IPS DF 19.7 (cell line): ENCODE measurements at regions not wholly inside any gene's neighbourhood (a gene's known extent, or its start where the extent isn't known, plus 50 kb on each side); places are given as distances from the start of the nearest gene placed in this dataset.

ENCODE experiments used
- DNase-seq: peaks from one replicate; pipeline ENCODE4 v3.0.0-alpha.2; 2013; ENCODE audit warnings: low read depth, low spot score

DNA sequence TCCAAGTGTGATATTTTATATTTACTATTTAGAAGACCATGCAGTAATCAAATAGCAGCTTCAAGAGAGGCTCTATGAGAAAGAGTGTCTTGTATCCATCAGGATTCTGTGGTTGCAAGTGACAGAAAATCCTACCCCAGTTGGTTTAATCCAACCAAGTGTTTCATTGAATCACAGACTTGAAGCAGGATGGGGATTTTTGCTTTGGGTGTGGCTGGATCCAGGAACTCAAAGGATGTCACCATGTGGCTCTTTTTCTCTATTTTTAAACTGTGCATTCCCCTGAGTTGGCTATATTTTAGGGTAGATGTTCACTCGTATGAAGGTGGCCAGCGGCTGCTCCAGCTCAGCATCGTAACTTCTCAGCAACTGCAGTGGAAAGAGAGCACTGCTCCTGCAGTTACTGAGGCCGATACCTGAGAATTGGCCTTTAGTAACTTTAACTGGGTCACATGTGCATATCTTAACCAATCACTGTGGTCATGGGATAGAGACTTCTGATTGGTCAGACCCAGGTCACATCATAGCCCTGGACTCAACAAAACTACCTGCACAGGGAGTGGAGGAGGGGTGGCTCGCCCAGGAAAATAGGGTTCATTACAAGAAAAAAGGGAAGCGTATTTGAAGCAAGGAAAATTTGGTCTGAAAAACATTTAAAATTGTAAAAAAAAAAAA lies 396.1 kb upstream of the SULF2 start:
- DNase-seq = no peak

- DNase-seq = no peak
These were observed 395.3 kb upstream of the SULF2 start for GRCh38 chr20:48180618-48181017.

DNA sequence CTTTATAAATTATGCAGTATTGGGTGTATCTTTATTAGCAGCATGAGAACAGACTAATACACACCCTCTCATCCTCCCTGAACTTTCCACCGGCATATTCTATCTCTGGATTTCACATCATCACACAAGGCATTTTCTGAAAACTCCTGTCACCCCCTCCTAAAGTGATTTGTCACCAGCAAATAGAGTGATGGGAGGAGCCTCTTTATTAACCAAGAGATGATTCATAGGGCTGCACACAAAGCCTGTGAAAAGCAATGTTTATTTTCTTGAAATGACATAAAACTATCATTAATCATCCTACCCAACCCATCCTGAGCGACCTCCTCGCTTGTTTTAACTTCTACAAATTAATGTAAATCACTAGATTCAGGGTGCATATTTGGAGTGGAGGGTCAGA lies 394.7 kb upstream of the SULF2 start:
- DNase-seq = no peak

- peak; percentile 25 for DNase-seq
These were observed 393.4 kb upstream of the SULF2 start for GRCh38 chr20:48178633-48179032.

DNA sequence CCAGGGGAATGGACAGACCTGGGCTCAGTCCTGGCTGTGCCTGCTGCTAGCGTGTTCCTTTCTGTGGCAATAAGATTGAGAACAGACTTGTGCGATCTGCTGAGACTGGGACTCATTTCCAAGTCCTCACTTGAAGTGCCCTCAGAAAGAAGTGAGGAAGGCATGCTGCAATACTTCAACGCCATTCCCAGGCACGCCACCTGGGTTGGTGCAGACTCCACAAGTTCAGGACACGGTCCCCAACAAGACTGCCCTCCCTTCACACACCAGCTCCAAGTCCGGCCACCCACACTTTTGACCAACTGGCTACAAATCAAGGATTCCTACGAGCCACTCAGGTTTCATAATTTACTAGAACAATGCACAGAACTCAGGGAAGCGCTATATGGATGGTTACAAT lies 391.8 kb upstream of the SULF2 start:
- DNase-seq = no peak

DNA sequence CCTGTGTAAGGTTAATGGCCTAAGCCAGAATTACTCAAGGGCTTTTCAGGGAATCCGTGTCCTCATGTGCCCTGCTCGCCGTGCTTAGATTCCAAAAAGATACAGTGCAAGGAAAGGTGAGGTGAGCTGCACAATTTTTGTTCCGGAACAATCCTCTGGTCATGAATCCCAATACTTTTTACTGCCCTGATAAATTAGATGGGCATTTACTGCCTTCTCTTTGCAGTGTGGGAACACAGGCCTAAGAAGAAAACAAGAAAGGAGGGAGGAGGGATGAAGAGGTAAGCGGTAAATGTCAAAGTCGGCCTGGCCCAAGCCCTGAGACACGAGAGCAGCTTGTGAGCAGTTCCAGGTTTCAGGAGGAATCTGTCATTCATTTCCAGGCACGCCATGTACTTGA lies 390.9 kb upstream of the SULF2 start:
- no peak for DNase-seq

DNA sequence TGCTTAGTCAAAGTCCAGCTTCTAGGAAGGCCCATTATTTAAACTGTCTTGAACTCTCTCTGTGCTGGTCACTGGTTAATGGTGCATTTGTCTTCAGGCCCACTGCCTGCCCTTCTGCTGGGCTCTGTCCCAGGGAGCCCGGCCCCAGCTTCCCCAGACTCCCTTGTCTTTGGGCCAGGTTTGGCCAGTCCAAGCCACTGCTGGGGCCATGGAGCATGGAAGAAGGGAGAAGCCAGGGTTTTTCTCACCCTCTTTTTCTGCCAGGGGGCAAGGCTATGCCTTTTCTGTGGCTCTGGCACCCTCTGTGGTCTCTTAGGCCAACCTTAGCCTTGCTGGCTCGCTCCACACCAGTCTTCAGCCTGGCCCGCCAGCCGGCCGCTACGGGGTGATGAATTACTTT lies 390.0 kb upstream of the SULF2 start:
- no peak for DNase-seq

- DNase-seq = no peak
These were observed 387.0 kb upstream of the SULF2 start for GRCh38 chr20:48172357-48172702.

GRCh38 chr20:48171626-48172356 lies 386.5 kb upstream of the SULF2 start:
- no peak for DNase-seq

DNA sequence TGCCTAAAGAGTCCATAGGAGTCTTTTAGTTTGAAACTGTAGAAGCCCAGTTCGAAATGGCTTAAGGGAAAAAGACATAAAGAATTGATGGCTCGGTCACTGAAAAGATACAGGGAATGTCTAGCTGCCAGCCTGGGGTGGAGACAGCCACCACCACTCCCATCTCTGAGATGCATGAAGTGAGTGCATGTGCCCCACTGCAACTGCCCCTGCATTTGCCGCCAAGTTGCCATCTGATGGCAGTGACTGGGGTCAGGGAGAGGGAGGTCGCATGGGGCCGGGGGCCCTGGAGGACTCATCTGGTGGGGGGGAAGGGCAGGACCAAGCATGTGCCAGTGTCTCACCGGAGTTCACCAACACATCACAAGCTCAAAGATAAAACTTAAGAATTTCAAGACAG lies 385.8 kb upstream of the SULF2 start:
- DNase-seq = no peak

- DNase-seq = no peak
These were observed 385.3 kb upstream of the SULF2 start for GRCh38 chr20:48170625-48171024.

GRCh38 chr20:48169650-48170225 lies 384.5 kb upstream of the SULF2 start:
- no peak for DNase-seq

GRCh38 chr20:48166082-48166835 lies 381.0 kb upstream of the SULF2 start:
- DNase-seq = no peak

GRCh38 chr20:48165401-48165685 lies 380.1 kb upstream of the SULF2 start:
- DNase-seq = no peak

DNA sequence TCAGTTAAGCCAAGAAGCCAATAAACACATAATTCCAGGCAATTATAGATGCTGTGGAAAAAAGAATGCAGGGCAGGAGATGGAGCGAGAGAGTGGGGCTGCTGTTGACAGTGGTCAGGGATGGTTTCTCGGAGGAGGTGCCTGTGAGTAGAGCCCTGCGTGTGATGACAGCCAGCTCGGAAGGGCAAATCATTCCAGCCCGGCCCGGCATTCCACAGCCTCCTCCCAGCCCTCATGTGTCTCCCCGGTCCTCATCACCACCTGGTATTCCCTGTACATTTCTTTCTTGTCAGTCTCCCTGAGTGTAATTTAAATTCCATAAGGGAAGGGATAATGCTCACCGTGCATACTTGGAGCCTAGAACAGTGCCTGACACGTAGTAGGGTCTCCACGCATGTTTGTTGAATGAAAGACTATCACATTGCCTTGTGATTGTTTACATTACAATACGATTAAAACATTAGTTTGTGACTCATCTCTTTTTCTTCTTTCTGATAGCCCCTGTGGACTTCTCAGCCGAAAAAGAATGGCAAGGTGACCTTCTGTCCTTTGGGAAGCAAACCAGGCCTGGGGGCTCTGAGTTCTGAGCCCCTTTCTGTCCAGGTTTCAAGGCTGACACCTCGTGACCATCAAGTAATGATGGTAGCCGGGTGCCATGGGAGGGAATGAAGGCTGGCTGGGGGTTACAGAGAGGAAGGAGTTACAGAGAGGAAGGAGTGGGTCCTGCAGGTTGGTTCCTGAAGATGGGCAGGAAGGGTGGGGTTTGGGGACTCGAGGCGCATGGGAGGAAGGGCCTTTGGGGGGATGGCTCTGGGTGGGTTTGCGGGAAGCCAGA lies 379.5 kb upstream of the SULF2 start:
- DNase-seq = no peak

DNA sequence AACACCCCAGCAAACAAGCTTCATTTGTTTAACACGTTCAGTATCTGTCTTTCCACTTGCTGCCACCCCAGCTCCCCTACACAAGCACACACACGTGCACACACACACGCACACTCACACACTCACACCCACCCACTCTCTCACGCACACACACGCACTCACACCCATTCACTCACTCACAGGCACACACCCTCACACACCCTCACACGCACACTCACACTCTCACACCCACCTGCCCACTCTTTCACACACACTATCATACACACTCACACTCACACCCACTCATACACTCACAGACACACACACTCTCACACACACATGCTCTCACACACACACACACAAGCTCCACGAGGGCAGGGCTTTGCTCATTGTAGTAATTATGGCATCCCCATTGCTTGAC lies 378.8 kb upstream of the SULF2 start:
- no peak for DNase-seq

- no peak for DNase-seq
These were observed 378.2 kb upstream of the SULF2 start for GRCh38 chr20:48163505-48163904.

GRCh38 chr20:48162621-48163020 lies 377.3 kb upstream of the SULF2 start:
- no peak for DNase-seq

DNA sequence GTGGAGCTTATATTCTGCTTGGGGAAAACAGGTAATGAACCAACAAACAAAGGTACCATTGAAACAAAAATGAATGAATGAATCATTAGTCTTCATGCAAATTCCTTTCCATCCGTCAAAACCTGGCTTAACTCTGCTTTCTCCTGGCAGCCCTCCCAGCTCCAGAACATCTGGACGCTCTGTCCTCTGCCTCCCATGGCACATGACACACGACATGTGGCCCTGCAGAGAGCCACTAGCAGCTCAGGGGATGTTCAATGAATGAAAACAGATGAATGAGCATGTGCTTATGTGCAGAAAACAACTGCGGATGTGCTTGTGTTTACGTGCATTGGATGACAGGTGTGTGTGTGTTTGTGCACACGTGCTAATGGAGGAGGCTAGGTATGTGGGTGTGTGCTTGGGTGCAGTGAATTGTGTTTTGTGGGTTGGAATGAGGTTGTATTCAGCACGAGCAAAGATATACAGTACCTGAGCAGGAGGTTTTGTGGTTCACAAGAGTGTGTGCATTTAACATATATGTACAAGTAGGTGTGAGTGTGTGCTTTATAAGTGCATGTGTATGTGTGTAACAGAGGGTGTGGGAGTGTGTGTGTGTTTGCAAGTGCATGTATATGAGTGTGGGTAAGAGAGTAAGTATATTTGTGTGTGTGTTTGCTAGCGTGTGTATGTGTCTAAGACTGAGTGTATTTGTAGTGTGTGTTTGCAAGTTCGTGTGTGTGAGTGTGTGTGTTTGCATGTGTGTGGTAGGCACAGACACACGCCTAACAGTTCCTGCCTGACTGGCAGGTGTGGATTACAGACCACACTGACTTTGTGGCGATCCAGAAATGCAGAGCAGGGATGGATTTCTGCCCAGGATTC lies 374.1 kb upstream of the SULF2 start:
- no peak for DNase-seq

DNA sequence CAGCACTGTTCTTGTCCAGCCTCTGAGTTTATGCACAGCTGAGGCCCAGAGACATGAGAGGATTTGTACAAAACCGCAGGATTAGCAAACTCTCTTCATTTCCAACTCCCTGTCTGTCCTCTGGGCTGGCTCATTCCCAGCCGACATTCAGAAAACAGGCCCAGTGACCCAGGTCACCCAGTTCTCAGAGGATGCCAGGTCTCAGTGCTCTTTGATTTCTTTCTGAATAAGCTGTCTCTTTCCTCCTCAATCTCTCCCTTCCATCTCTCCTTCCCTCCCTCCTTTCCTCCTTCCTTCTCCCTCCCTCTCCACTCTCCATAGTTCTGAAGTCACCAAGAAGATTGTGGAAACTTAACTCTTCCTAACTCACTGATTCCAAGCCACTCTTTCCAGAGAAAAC lies 372.7 kb upstream of the SULF2 start:
- no peak for DNase-seq
